A549 (cell line): ENCODE measurements at regions not wholly inside any gene's neighbourhood (a gene's known extent, or its start where the extent isn't known, plus 50 kb on each side); places are given as distances from the start of the nearest gene placed in this dataset.

ENCODE experiments used
- EP300 ChIP-seq, 2 experiments: fragments of >200 bp; sonication (Bioruptor Twin); formaldehyde crosslinking; IDR thresholded peaks; 2 replicates in 1 of 2; 3 replicates in 1 of 2; pipeline ENCODE4 v1.6.1; 2016 to 2017
- JUNB ChIP-seq: fragments of >200 bp; sonication (Bioruptor Twin); formaldehyde crosslinking; IDR thresholded peaks from 2 replicates; pipeline ENCODE4 v1.6.1; 2016
- MAX ChIP-seq: IDR thresholded peaks from 2 replicates; pipeline ENCODE4 v1.6.1; 2012
- POLR2AphosphoS2 ChIP-seq: conservative IDR thresholded peaks from 2 replicates; pipeline ENCODE4 v1.6.1; 2012; ENCODE audit warnings: low read length, improper control_type of control experiment, inconsistent platforms
- ZFP36 ChIP-seq: fragments of 450-650 bp; IDR thresholded peaks from 2 replicates; pipeline ENCODE4 v1.6.1; 2014; ENCODE audit warnings: borderline replicate concordance; ENCODE audit not compliant: partially characterized antibody
- TF ChIP-seq, protein P1 (sequence below): fragments of >200 bp; sonication (Bioruptor Twin); formaldehyde crosslinking; IDR thresholded peaks from 3 replicates; pipeline ENCODE4 v1.5.1; 2016

GRCh38 chr6:14984519-14984853 lies 261.4 kb upstream of the JARID2 start:
- TF ChIP-seq MAX = no peak
- no peak for TF ChIP-seq EP300 (IDR thresholded peaks at IDR 0.05)
- TF ChIP-seq ZFP36 = no peak
- no peak for TF ChIP-seq POLR2AphosphoS2
- TF ChIP-seq, protein P1, sequence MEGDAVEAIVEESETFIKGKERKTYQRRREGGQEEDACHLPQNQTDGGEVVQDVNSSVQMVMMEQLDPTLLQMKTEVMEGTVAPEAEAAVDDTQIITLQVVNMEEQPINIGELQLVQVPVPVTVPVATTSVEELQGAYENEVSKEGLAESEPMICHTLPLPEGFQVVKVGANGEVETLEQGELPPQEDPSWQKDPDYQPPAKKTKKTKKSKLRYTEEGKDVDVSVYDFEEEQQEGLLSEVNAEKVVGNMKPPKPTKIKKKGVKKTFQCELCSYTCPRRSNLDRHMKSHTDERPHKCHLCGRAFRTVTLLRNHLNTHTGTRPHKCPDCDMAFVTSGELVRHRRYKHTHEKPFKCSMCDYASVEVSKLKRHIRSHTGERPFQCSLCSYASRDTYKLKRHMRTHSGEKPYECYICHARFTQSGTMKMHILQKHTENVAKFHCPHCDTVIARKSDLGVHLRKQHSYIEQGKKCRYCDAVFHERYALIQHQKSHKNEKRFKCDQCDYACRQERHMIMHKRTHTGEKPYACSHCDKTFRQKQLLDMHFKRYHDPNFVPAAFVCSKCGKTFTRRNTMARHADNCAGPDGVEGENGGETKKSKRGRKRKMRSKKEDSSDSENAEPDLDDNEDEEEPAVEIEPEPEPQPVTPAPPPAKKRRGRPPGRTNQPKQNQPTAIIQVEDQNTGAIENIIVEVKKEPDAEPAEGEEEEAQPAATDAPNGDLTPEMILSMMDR = no peak
- no peak for TF ChIP-seq JUNB
